ENCODE measurements at regions not wholly inside any gene's neighbourhood (a gene's known extent, or its start where the extent isn't known, plus 50 kb on each side); places are given as distances from the start of the nearest gene placed in this dataset.

DNA sequence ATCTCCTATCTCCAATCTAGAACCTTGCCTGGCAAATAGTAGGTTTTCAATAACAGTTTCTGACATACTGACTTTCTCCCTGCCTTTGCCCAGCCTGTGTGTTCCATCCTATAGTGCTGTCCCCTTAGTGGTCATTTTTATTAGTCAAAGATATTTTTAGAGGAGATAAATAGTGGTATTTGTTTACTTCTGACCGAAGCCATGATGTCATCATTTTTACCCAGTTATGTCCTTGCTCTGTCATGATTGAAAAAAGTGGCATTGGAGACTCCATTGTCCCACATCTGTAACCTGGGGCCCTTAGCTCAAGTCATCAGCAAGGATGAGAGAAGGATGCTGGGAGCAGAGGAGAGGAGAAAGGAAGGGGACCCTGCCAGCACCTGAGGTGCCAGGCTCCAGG lies 80.6 kb upstream of the ATP2B2 start:
- DNase-seq = no peak

DNA sequence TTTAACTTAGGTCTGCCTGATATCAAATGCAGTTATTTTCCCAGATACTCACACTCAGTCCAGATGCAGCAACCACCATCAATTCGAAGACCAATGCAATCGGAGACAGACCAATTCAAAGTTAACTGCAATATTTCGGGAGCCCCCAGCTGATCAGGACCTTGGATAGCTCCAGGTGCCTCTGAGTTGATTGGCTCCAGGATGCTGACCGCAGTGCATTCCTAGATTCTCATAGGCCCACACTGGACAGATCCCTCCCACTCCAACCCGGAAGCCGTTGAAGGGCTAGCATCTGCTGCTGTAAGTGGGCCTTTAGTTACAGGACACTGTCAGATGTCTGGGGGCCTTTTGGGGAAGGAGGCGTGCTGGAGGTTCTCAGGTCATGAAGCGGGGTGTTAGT lies 89.5 kb upstream of the ATP2B2 start:
- peak; percentile 32 to 54 for DNase-seq

DNA sequence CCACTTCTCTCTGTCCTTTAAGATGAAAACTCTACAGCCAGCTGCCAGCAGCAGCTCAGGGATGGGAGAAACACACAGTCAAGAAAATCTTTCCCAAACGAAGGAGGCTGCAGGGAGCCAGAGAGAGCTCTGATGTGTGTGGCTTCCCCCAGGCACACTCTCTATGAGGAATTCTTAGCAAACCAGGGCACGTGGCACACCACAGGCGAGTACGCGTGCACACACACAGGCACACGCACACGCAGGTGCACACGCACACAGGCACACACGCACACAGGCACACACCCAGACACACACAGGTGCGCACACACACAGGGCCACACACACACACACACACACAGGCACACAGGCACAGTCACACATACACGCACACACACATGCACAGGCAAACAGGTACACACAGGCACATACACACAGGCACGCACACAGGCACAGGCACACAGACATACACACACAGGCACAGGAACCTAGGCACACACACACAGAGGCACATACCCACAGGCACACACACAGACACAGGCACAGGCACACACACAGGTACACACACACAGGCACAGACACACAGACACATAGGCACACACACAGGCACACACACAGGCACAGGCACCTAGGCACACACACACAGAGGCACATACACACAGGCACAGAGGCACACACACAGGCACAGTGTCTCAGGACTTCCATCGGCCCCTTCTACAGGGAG lies 91.5 kb upstream of the ATP2B2 start:
- no peak for DNase-seq

DNA sequence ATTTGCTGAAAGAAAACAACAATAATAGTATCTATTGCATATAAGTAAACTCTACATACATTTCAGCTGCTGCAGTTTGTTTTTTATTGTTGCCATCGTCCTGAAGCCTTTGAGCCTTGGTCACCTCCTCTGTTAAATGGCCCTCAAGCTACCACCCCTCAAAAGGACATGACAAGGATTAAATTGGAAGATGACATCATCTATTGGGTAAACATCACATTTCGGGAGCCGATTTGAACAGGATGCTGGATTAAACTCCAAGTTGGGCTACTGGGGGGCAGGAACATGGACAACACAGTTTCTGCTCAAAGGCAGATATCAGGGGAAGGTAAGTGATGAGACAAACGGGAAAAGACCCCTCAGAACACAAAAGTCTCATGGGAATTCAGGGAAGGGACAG lies 92.3 kb upstream of the ATP2B2 start:
- no peak for DNase-seq

DNA sequence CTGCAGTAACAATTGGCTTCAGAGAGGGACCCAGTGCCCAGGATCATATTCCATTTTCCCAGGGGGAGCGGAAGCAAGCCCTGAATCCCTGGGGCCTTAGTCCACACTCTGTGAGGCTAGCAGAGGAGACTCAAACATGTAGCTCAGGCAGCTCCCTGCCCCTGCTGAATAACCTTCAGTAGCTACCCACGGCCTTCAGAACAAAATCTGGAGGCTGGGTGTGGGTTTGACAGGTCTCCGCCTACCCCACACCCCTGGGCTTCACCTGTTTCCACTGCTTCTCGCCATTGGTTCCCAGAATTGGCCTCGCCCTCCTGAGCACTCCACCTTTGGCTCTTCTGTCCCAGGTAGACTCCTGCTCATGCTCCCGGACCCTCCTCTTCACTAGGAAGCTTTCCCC lies 93.6 kb upstream of the ATP2B2 start:
- no peak for DNase-seq

DNA sequence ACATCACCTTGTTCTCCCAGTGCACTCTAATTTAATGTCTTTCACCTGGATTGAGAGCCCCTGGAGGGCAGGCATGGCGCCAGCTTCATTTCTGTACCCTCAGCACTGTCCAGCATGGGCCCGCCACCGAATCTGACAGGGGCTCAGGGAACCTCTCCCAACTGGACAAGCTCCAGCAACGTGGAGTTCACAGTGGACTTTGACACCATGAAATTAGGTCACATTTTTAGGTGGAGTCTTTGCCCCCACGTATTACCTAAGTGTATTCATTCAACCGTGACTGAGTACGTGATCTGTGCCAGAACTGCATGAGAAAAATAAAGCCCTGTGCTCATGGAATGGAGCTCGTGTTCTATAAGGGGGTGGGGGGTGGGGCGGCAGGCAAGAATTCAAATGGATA lies 94.1 kb upstream of the ATP2B2 start:
- no peak for DNase-seq

DNA sequence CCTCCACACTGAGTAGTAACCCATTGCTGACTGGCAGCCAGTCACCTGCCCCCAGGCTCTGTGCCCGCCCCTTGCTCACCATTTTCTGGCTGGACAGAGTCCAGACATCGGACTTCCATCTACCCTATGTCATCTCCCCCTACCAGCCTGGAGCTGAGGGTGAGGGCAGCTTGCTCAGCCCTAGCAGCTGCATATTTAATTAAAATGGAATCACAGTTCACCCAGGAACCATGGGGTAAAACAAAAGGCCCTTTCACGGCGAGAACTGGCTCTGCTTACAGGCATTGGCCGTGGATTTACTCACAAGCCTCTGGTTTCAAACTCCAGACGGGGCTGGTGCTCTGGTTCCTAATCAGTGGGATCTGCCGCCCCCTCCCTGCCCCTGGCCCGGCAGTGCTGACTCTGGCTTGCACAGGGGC lies 94.9 kb upstream of the ATP2B2 start:
- no peak for DNase-seq

DNA sequence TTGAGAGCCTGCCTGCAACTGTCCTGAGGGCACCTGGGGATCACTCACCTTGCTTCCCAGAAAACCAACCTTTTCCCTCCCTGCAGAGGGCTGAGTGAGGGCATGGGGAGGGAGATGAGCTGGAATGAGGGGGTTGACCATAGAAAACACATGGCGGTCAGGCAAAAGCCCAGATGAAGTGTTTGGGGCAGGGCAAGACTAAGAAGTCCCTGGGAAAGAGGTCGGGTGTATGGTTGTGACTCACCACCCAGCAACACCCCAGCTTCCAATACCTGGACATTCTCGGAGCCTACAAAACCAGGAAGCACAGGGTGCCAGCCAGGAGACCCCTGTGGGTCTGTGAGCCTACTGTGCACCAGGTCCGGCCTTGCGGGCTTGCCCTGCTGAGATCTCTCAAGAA lies 95.3 kb upstream of the ATP2B2 start:
- no peak for DNase-seq

DNA sequence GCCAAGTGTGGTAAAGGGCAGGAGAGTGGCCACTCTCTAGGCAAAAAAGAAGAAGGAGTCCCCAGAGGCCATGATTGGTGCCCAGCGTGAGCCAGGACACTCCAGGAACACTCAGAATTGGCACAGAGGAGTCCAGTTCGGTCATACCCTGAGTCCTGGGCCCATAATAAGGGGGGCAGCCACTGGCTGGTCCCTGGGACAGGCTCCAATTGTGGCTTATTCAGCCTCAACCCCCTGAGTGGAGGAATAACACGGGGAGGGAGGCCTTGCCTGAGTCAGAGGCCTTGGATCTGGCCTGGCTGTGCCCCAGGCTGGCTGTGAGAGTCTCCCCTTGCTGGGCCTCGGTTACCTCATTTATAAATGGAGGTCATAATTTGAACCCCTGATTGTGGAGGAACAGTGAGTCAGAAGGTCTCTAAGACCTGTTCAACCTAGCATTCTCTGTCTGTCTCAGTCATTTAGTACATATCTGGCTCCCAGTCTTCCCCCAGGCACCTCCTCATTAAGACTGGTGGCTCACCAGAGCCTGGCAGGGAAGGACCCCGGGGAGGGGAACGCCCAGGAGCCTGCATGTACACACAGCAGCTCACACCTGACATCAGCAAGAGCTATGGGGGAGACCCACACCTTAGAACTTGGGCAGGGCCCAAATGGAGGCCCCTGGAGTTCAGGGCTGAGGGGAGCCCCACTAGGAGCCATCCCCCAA lies 95.9 kb upstream of the ATP2B2 start:
- DNase-seq = no peak

DNA sequence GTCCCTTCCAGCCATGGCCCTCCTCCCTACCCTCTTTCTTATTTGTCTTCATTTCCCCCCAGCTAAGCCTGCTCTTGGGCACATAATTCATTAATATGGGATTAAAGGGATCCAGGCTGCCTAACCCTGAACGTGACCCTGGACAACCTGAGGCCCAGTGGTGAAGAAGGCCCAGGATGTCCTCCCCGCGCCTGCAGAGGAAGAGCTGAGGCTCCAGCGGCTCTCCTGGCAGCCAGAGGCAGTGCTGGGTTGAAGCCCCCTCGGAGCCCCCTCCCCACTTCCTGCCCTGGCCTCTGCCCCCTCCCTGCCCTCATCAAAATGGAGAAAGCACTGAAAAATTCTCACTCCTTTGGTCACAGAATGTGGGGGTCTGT lies 96.5 kb upstream of the ATP2B2 start:
- no peak for DNase-seq

DNA sequence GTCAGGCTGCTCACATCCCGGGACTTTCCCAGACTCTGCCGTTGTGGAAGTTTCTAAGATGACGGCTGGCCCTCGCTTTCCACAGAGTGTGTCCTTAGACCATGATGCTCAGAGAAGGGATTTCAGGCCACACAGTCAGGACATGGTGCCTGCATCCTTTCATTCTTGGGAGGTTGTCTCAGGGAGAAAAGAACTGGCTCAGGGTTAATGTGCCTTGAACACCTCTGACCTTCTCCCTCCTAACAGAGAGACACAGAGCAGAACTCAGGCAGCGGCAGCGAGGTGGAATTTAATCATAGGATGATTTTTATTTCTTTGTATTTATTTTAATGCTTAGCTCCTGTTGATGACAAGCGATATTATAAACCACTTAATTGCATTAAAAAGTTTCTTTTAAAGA lies 96.9 kb upstream of the ATP2B2 start:
- DNase-seq = no peak

DNA sequence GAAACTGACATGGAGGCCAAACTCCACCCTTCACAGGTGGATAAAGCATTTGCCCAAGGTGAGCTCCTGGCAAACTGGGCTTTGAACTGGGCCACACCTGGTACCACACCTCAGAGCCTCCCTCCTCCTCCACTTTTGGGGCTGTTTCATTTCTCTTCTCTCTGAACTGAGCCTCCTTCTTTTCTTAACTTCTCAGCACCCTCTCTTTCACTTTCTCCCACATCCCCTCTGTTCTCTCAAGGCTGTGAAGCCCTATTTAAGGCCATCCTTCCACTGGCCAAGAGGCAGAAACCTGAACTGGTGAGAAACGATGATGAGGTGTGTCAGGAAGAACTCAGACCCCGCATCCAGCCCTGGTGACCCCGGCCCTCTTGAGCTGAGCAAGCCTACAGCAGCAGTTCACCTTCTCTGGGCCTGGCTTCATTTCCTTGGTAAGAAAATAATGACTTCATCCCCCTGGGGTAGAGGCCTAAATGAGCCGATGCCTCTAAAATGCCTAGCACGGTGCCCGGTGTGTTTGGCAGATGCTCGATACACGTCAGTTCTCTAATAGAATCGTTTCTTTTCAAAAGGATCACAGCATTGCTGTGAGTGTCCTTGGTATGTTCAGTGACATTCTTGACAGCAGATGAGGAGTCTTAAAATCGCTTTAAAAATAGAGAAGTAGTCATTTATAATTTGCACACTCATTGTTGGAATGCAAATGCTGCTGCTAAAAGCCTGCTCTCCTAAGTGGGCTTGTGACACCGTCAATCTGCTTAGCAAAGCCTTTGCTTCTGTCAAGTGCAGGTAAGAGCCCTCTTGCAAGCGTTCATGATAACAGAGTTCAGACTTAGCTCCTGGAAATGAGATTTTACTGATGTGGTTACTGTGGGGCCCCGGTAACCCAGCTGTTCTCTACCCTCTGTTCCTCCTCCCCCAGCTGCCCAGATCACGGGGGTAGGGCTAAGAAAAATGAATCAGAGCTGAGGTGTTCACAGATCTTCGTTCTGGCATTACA lies 97.7 kb upstream of the ATP2B2 start:
- DNase-seq = peak; percentile 52 to 66

DNA sequence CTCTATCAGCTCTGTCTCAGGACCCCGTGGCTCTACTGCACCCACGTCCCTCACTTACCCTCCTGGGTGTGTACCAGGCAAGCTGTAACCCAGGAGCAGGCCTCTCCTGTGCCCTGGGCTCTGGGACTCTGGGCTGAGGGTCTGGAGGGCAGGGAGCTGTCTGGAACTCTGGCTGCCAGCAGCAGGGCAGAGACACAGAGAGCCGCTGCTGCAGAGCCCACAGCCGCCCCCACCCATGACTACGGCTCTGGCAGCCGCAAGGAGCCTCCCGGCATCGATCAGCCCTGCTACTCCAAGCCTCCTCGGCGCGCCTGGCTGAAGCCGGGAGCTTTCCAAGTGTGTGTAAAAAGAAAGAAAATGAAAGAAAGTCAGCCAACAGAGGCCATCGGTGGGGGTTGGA lies 103.7 kb upstream of the ATP2B2 start:
- no peak for DNase-seq

DNA sequence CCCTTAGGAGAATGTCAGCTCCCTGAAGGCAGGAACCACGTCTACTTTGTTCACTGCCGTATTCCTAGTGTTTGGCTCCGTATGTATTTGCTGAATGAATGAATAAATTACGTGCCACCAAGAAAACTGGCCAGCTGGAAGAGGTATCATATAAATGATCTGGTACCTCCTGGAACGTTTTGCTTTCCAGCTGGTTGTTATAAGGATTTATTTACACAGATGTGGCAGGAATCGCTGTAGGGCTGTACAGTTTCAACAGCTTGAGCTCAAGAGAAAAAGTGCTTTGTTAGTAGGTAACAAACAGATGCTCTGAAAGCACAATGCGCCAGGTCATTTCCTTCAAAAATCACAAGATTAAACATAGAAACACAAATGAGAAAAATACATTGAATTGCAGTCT lies 108.8 kb upstream of the ATP2B2 start:
- no peak for DNase-seq

DNA sequence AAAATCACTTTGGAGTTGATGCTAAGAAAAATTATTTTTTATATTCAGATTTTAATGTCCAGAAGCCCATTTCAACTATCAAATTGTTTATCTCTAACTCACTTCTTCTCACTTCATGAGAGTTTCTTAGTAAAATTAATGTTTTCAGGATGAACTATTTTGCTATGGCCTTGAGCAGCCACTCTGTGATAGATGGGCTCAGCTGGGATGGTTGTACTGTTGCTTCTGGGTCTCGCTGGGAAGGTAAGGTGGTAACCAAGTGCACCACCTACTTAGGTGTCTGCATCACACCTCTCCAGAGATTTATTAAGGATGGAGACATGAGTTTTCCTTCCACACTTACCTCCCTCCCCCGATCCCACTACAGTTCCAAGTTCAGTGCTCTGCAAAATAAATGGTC lies 110.3 kb upstream of the ATP2B2 start:
- DNase-seq = no peak

DNA sequence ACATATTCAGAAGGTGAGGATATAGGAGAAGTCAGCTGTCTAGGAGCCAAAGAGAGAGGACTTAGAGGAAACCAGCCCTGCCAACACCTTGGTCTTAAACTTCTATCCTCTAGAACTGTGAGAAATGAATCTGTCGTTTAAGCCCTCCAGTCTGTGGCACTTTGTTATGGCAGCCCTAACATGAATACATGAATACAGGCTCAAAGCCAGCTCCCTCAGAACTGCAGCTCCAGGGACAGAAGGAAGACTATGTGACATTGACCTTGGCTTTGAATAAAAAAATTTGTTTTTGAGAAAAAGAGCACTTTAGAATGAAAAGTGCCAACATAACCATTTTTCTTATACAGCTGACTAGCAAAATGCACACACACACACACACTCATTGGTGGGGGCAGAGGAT lies 110.9 kb upstream of the ATP2B2 start:
- DNase-seq = no peak

DNA sequence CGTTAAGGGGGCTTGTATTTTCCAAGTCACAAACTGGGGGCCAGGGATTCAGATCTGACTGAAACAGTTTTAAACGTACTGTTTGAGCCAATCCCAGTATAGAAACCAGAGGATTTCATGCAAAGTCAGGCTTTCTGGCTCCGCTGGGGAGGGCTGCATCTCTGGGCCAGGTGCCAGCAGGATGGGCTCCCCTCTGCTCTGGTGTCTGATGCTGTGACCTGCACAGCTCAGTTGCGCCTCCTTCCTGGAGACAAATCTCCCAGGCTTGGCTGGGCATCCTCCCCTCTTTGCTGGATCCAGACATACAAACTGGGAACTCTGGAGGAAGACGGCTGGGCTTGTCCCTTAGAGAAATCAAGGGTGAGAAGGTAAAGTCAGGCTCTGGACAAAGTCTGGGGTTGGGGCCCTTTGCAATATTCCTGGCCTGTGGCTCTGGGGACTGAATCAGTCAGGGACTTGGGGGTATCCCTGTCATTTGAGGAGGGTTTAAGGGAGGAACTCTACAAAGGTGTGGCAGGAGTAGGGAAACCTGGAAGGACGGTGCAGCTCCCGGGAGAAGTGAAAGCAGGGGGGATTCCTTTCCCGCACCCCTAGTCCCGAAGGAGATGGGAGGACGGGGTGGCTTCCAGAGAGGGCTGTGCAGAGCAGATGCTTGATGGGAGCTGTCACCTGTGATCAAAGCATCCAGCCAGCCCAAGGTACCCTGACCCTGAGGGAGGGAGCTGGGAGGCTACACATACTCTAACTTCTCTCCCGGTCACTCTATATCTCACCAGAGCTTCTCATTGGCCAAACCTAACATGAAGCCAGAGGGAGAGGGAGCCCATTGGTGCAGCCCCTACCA lies 114.8 kb upstream of the ATP2B2 start:
- no peak for DNase-seq

DNA sequence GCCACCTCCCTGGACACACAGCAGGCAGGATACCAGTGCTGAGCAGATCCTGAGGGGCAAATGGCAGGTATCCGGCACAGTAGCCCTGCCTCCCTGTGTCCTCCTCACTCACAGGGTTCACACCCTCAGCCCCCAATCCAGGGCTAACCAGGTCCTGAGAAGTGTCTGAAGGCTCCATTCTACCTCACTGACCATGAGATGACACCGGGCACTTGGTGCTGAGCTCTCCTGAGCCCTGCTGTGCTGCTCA lies 115.4 kb upstream of the ATP2B2 start:
- no peak for DNase-seq

DNA sequence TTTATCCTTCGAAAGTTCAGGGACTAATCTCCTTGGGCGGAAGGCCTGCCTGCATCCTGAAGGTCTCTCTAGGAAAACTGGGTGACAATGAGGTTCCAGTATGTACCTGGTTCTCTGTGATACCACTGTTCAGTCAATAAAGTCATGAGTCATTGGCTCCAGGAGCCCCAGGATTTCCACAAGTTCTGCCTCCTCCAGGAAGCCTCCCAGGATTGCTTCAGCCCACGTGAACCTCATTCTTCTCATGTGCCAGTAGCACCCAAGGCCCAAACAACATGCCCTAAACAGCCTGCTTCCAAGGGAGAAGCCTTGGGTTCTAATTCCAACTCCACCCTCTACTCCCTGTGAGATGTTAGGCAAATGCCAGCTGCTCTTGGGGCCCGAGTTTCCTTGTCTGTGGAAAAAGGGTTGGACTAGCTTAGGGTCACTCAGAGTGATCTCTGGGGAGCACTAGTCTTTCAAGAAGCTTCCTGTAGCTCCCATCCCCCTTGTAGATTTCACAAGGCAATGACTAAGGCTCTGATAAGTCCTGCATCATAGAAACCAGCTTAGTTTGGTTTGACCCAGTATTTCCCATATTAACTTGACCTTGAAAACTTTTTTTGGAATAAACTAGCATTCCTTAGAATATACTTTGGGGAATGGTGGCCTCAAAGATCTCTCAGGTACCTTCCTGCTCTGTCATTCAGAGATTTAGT lies 118.3 kb upstream of the ATP2B2 start:
- no peak for DNase-seq

DNA sequence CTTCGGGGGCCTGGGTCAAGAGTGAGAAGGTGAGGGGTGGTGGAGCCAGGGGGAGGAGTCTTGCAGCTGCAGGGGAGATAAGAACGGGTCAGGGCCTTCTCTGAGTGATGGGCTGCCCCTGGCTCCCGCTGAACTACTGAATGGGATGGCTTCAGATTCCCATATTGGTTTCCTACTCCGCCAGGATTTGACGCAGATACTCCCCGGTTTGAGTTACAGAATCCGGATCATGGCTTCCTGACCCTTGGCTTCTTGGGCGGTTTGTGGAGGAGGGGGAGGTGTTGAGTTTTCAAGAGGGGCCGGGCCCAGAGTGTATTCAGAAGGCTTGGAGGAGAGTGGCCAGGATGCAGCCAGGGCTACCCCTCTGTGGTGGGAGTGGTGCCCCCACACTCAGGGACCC lies 119.9 kb upstream of the ATP2B2 start:
- no peak for DNase-seq

DNA sequence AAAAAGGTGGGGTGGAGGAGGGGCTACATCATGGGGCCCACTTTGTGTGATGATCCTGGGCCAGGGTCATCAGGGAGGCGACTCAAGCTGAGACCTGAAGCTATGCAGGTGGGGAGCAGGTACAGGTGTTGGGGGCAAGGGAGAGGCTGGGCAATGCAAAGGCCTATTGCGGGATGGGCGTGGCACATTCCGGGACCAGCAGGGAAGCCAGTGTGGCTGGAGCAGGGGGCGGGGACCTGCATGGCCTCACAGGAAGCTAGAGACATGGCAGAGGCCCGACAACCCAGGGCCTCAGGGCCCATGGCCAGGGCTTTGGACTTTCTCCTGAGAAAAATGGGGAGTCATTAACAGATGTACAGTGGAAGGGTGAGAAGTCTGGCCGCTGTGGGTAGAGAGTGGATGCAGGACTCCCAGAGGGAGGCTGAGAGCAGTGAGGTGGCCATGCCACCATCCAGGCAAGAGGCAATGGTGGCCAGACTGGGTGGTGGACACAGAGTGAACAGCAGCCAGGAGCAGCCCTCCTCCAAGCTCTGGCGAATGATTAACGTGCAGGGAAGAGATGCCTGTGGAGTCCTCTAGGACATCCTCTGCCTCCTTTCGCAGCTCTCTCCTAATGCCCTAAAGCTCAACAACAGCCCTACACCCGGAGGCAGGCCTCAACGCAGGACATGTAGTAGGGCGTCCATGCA lies 122.6 kb upstream of the ATP2B2 start:
- DNase-seq = no peak
